GM18499 (cell line): ENCODE measurements at regions not wholly inside any gene's neighbourhood (a gene's known extent, or its start where the extent isn't known, plus 50 kb on each side); places are given as distances from the start of the nearest gene placed in this dataset.
"Not testable (repeated sequence)": the region's sequence is repeated elsewhere in the genome, so short reads cannot be mapped to it uniquely, and the experiment has no call there.

Experiments used
- ATAC-seq: cut with Tn5 transposase; IDR thresholded peaks from one replicate; pipeline ENCODE4 v1.9.1; 2021; ENCODE audit warnings: moderate number of reproducible peaks; ENCODE audit not compliant: insufficient read depth, unreplicated experiment

DNA sequence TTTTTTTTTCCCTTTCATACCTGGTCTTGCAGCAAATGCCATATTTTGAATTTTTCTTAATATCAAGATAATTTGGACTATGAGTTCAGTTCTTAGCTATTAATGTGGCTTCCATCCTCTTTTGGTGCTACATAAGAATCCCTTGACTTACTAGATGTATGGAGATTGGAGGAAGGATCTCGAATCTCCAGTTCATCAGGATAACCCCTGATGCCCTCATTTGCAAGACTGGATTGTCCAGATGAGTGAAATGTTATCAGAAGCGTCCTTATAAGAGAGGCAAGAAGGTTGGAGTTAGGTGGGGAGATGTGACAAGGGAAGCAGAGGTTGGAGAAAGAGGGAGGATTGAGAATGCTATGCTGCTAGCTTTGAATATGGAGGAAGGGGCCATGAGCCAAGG is 499.6 kb upstream of the SYNCRIP start:
- ATAC-seq, result no peak

DNA sequence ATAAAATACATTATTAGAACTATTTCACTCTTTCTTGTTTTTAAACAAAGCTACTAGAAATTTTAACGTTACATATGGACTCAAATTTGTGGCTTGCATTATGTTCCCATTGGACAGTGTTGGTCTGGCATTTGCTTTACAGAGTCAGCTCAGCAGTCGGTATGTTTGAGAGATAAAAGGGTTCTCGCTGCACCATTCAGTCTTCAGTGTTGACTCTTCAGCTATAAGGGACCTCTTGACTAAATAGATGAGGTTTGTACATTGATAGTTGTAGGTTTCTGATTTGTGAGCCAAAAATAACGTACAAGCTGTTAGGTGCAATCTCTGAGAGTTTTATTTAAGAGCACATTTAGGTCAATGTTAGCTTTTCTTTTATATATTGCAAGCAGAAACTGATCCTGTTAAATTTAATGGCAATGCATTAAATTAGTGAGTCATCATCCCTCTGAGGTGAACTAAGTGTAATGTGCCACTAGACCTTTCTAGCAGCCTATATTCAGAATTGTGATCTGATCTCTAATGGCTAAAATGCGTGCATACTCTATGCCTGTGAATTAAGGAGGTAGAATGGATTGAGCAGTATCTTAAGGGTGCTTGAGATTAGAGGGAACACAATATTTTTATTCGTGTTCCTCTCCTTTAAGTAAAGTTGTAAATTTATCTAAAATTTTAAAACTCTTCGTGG is 485.6 kb upstream of the SYNCRIP start:
- no peak for ATAC-seq

DNA sequence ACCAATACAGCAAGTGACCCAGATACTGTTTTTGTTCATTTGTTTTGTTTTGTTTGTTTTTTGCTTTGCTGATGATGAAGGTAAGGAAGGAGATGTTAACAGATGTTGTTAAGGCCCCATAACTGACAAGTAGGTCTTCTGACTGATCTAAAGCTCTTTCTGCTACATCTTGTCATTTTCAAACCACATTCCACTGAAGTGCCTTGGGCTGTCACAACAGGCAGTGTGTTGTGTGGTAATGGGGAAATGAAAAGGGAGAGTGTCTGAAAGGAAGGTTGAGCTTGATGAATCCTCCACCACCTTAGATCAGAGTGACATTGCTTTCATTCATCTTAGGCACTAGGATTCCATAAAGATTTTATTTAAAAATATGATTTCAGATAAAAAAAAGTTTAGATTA is 479.4 kb upstream of the SYNCRIP start:
- ATAC-seq, result no peak

DNA sequence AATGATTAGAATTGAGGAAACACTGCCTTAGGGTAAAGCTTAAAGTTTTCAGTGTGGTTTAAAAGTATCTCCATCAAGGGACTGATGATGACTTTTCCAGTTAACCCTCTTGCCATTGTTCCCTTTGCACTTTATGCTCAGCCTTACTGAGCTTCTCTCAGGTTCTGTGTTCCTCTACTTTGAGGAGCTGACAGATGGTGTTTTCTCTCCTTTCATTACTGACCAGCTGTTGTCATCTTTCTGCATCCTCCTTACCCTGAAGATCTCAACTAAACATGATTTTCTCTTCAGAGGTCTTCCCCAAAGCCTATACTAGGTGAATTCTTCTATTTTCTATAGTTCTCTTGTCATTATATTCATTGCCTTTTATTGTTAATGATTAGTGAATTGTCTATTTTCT is 475.6 kb upstream of the SYNCRIP start:
- ATAC-seq, result no peak

- ATAC-seq, result no peak
Observed at GRCh38 chr6:86107985-86108384, 465.3 kb upstream of the SYNCRIP start.

DNA sequence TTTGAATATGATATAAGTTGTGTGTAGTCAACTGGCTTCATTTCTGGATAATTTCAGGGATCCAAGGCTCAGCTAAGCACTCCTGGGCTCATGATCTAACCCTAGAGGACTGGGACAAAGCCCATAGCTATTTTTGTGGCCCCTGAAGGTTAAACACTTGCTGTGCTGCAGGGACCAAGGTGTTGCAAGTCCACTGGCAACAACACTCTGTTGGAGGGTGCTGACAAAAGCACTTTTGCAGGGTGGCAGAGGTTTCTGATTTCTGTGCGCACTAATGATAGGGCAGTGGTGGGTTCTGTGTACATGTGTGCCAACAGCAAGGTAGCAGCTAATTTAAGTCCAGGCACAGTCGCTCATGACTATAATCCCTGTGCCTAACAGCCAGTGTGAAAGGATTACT is 445.3 kb upstream of the SYNCRIP start:
- no peak for ATAC-seq

DNA sequence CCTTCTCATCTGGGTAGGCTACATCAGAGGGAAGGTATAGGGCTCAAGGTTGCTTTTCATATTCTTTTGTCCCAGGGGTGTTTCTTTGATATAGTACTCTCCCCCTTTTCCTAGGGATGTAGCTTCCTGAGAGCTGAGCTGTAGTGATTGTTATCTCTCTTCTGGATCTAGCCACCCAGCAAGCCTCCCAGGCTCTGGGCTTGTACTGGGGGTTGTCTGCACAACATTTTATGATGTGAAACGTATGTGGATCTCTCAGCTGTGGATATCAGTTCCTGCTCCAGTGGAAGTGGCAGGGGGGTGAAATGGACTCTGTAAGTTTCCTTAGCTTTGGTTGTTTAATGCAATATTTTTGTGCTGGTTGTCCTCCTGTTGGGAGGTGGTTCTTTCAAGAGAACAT is 437.3 kb upstream of the SYNCRIP start:
- ATAC-seq, result no peak

- no peak for ATAC-seq
Observed at GRCh38 chr6:86070151-86070550, 427.5 kb upstream of the SYNCRIP start.

DNA sequence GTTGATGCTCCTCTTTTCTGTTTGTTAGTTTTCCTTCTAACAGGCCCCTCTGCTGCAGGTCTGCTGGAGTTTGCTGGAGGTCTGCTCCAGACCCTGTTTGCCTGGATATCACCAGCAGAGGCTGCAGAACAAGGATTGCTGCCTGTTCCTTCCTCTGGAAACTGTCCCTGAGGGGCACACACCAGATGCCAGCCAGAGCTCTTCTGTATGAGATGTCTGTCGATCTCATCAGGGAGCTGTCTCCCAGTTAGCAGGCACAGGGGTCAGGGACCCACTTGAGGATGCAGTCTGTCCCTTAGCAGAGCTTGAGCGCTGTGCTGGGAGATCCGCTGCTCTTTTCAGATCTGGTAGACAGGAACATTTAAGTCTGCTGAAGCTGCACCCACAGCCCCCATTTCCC is 422.3 kb upstream of the SYNCRIP start:
- ATAC-seq, result not testable (repeated sequence)

- ATAC-seq, result not testable (repeated sequence)
Observed at GRCh38 chr6:86057293-86057980, 414.8 kb upstream of the SYNCRIP start.

DNA sequence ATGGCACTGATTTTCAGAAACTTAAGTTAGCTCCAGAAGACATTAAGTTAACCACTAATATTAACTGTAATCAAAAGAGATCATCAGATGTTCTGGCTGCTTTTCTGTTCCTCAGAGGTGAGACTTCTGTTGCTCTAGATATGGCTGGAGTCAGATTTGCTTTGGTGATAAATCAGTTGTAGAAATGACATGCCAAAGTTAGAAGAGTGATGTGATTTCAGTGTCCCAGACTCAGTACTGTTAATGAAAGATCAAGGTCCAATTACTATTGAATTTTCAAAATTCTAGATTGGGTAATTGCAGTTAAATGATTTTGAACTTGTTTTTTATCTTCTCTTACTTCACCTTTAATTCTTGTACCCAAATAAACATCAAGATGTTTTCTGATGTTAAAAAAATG is 402.4 kb upstream of the SYNCRIP start:
- no peak for ATAC-seq

GRCh38 chr6:86042214-86042613 is 399.5 kb upstream of the SYNCRIP start:
- ATAC-seq, result no peak

DNA sequence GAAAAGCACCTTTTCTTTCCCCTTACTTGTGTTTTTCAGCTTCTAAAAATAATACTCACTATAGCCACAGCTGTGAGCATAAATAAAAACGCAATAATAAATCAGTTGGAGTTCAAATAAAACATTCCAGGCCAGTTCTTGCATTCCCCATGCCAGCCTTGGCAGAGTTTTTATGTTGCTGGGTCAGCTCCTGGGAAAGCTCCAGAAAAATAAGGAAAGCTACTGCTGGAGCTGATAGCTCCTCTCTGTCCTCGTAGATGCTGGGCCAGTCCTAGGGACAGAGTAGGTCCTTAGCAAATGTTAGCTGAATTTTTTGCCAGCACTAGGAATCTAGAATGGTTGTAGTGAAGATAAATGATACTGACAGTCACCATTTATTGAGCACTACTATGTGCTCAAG is 389.0 kb upstream of the SYNCRIP start:
- ATAC-seq, result no peak

DNA sequence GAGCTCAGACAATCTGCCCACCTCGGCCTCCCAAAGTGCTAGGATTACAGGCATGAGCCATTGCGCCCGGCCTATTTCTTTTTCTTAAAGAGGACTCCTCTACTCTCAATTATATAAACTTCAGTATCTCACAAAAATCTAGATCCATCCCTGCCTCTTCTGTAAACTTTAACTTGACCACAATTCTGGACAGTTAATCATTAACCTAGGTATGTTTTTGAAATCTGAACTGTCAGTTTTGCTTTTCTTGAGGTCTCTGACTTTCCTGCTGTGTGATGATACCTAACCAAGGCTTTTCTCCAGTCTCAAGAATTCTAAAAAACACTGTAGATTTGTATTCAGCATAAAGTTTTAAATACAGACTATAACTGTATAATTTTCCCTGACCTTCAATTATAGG is 388.2 kb upstream of the SYNCRIP start:
- no peak for ATAC-seq

GRCh38 chr6:86028776-86029175 is 386.1 kb upstream of the SYNCRIP start:
- ATAC-seq, result no peak

DNA sequence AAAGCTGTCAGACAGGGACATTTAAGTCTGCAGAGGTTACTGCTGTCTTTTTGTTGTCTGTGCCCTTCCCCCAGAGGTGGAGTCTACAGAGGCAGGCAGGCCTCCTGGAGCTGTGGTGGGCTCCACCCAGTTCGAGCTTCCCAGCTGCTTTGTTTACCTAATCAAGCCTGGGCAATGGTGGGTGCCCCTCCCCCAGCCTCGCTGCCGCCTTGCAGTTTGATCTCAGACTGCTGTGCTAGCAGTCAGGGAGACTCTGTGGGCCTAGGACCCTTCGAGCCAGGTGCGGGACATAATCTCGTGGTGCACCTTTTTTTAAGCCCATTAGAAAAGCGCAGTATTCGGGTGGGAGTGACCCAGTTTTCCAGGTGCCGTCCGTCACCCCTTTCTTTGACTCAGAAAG is 384.2 kb upstream of the SYNCRIP start:
- ATAC-seq, result not testable (repeated sequence)

DNA sequence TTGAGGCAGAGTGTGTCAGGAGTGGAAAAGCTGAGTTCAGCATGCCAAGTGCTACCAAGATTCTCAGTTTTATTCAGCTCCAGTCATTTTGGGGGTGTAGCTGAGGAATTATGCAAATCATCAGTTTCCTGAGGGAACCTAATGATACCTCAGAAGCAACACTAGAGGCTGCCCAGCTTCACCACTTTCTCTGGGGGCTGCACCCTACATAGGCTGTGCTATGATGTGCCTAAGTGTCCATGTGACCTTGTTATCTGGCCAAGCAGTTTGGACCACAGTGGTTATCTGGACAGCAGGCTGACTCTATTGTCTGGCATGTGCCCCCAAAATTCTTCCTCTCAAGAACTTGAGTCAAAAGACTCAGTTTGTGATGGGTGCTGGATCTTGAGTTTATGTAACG is 374.6 kb upstream of the SYNCRIP start:
- peak; percentile 74 for ATAC-seq

- no peak for ATAC-seq
Observed at GRCh38 chr6:86016567-86016966, 373.9 kb upstream of the SYNCRIP start.

DNA sequence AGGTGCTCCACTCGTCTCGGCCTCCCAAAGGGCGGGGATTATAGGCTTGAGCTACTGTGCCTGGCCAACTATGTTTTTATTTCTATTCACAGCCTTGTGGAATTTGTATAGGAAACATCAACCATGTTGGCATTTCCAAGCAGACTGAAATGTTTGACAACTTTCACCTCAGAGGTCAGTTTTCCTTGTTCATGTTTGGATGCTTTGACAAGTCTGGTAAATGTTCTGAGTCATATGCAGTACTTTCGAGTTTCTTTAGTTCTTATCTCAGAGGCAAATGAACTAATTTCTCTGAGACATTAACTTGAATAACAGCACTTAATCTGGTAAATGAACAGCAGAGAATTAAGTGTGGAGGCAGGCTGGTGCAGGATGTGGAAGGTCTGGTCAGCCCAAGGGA is 373.4 kb upstream of the SYNCRIP start:
- ATAC-seq, result no peak

GRCh38 chr6:86012991-86013390 is 370.3 kb upstream of the SYNCRIP start:
- not testable (repeated sequence) for ATAC-seq

DNA sequence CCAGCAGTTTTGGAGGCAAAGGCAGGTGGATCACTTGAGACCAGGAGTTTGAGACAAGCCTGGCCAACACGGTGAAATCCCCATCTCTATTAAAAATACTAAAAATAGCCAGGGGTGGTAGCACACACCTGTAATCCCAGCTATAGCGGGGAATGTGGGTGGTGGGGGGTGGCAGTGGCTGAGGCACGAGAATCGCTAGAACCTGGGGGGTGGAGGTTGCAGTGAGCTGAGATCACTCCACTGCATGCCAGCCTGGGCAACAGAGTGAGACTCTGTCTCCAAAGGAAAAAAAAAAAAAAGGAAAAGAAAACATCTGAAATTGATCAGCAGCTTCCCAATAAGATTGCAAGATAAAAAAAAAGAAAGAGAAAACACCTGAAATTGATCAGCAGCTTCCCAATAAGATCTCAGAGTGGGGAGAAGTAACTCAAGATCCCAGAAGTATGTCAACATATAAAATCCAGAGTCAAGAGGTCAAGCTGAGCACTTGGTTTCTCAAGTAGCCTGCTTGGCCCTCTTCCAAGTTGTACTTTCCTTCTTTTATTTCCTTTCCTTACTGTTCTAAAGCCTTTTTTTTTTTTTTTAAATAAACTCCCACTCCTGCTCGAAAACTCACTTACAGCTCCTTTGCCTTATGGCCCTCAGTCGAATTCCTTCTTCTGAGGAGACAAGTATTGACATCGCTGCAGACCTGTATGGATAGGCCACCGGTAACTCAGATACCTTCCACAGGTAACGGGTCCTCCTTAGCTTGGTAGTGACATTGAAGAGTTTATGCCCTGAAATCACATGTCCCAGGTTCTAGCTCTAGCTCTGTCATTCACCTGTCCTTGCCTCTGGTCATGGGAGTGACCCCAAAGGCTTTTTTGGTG is 368.5 kb upstream of the SYNCRIP start:
- no peak for ATAC-seq
